A549 (cell line): ENCODE measurements at regions not wholly inside any gene's neighbourhood (a gene's known extent, or its start where the extent isn't known, plus 50 kb on each side); places are given as distances from the start of the nearest gene placed in this dataset.

Experiments
- ATAC-seq, 2 experiments: fragments of 200-7000 bp in 1 of 2; fragments of >200 bp in 1 of 2; cut with Nextera tagmentation in 1 of 2; cut with Tn5 transposase in 1 of 2; 3 replicates each; pipeline versions ENCODE4 v1.8.0 to v1.9.1; 2018 to 2020; ENCODE audit warnings: mild to moderate bottlenecking in 1 of 2, moderate library complexity in 1 of 2
- CTCF ChIA-PET: fragments of 300-600 bp; sonication (Branson Sonifier 250); formaldehyde crosslinking; extraction: SDS; loops from one replicate; lab custom pipeline; 2021; ENCODE audit warnings: antibody characterized with exemption, inconsistent platforms; lab: Yijun Ruan, JAX
- POLR2A ChIA-PET: fragments of 350-600 bp; formaldehyde crosslinking; extraction: SDS; loops from one replicate; lab custom pipeline; 2021; ENCODE audit warnings: antibody characterized with exemption, inconsistent platforms; lab: Yijun Ruan, JAX
- DNase-seq, 2 experiments: peaks; one replicate each; pipeline versions ENCODE4 v3.0.0 to v3.0.0-alpha.2; 2011 to 2016; ENCODE audit warnings: low read depth in 1 of 2, low spot score in 1 of 2
- FAIRE-seq: peaks from 2 replicates; lab custom pipeline; 2011; peaks lifted over from hg19 to GRCh38; lab: Jason Lieb, UNC
- H3K27ac ChIP-seq, 2 experiments: fragments of >200 bp; sonication (Bioruptor Twin); formaldehyde crosslinking; 3 replicates each; pipeline ENCODE4 v1.5.1; 2016 to 2017
- H3K4me1 ChIP-seq: fragments of >200 bp; sonication (Bioruptor Twin); formaldehyde crosslinking; 3 replicates; pipeline ENCODE4 v1.6.1; 2016
- H3K4me2 ChIP-seq: fragments of >200 bp; sonication (Bioruptor Twin); formaldehyde crosslinking; 3 replicates; pipeline ENCODE4 v1.6.1; 2016
- H3K4me3 ChIP-seq: fragments of >200 bp; sonication (Bioruptor Twin); formaldehyde crosslinking; 3 replicates; pipeline ENCODE4 v1.5.1; 2016
- H3K9me3 ChIP-seq: fragments of >200 bp; sonication (Bioruptor Twin); formaldehyde crosslinking; 3 replicates; pipeline ENCODE4 v1.6.1; 2016
- BHLHE40 ChIP-seq: IDR thresholded peaks from 2 replicates; pipeline ENCODE4 v1.6.1; 2012; ENCODE audit warnings: low read depth, low read length, inconsistent platforms
- CBX2 ChIP-seq: fragments of 200-600 bp; sonication (generic); IDR thresholded peaks from 2 replicates; pipeline ENCODE4 v1.6.1; 2016; ENCODE audit warnings: low read depth, mild to moderate bottlenecking, borderline replicate concordance
- CEBPB ChIP-seq, 2 experiments: fragments of >200 bp in 1 of 2; sonication (Bioruptor Twin) in 1 of 2; formaldehyde crosslinking in 1 of 2; IDR thresholded peaks; 2 replicates each; pipeline ENCODE4 v1.6.1; 2012 to 2016
- CHD2 ChIP-seq: fragments of 150-350 bp; IDR thresholded peaks from 2 replicates; pipeline ENCODE4 v1.6.1; 2014; ENCODE audit warnings: low read length; ENCODE audit not compliant: partially characterized antibody
- FOSB ChIP-seq: fragments of 250-450 bp; sonication (Bioruptor Pico); IDR thresholded peaks from 2 replicates; pipeline ENCODE4 v1.5.0; 2020; ENCODE audit warnings: mild to moderate bottlenecking, moderate library complexity
- GATA3 ChIP-seq: IDR thresholded peaks from 2 replicates; pipeline ENCODE4 v1.6.1; 2012; ENCODE audit warnings: borderline replicate concordance
- HDAC2 ChIP-seq: fragments of 200-600 bp; sonication (generic); IDR thresholded peaks from 2 replicates; pipeline ENCODE4 v1.6.1; 2016
- HOXB5 ChIP-seq: fragments of 250-450 bp; sonication (Bioruptor Pico); IDR thresholded peaks from 2 replicates; pipeline ENCODE4 v1.5.0; 2020; ENCODE audit warnings: mild to moderate bottlenecking, moderate library complexity
- MAFK ChIP-seq: fragments of 450-650 bp; IDR thresholded peaks from 2 replicates; pipeline ENCODE4 v1.6.1; 2014; ENCODE audit not compliant: partially characterized antibody
- MAZ ChIP-seq: fragments of 150-350 bp; IDR thresholded peaks from 2 replicates; pipeline ENCODE4 v1.6.1; 2014; ENCODE audit warnings: antibody characterized with exemption, low read depth, low read length, borderline replicate concordance
- MYC ChIP-seq: IDR thresholded peaks from 2 replicates; pipeline ENCODE4 v1.6.1; 2012; ENCODE audit warnings: mild to moderate bottlenecking, inconsistent platforms, low read length, improper control_type of control experiment, borderline replicate concordance
- NFE2L2 ChIP-seq: fragments of 150-350 bp; conservative IDR thresholded peaks from 2 replicates; pipeline ENCODE4 v1.6.1; 2014; ENCODE audit warnings: low read length
- NPAS2 ChIP-seq: fragments of 250-450 bp; sonication (Bioruptor Pico); IDR thresholded peaks from 2 replicates; pipeline ENCODE4 v1.8.0; 2022; ENCODE audit warnings: mild to moderate bottlenecking, moderate library complexity, borderline replicate concordance
- NR3C1 ChIP-seq: fragments of >200 bp; sonication (Bioruptor Twin); formaldehyde crosslinking; IDR thresholded peaks from 3 replicates; pipeline ENCODE4 v1.6.1; 2017
- POLR2A ChIP-seq: IDR thresholded peaks from 2 replicates; pipeline ENCODE4 v1.6.1; 2012; ENCODE audit warnings: mild to moderate bottlenecking, low read length
- POLR2AphosphoS2 ChIP-seq: conservative IDR thresholded peaks from 2 replicates; pipeline ENCODE4 v1.6.1; 2012; ENCODE audit warnings: low read length, improper control_type of control experiment, inconsistent platforms
- RCOR1 ChIP-seq: fragments of 150-350 bp; IDR thresholded peaks from 2 replicates; pipeline ENCODE4 v1.6.1; 2014; ENCODE audit warnings: antibody characterized with exemption, low read length, low read depth
- RNF2 ChIP-seq: fragments of 200-600 bp; sonication (generic); IDR thresholded peaks from 2 replicates; pipeline ENCODE4 v1.6.1; 2016; ENCODE audit warnings: low read depth, mild to moderate bottlenecking, antibody characterized with exemption, moderate library complexity, borderline replicate concordance
- SMC3 ChIP-seq: fragments of >200 bp; sonication (Bioruptor Twin); formaldehyde crosslinking; IDR thresholded peaks from 3 replicates; pipeline ENCODE4 v1.6.1; 2018; ENCODE audit warnings: inconsistent platforms
- TP53 ChIP-seq: fragments of 250-450 bp; sonication (Bioruptor Pico); IDR thresholded peaks from 2 replicates; pipeline ENCODE4 v1.5.0; 2021; ENCODE audit warnings: mild to moderate bottlenecking, moderate library complexity
- ZC3H11A ChIP-seq: fragments of 450-650 bp; IDR thresholded peaks from 2 replicates; pipeline ENCODE4 v1.6.1; 2014; ENCODE audit warnings: antibody characterized with exemption, mild to moderate bottlenecking
- ZNF302 ChIP-seq: fragments of 250-450 bp; sonication (Bioruptor Pico); IDR thresholded peaks from 2 replicates; pipeline ENCODE4 v1.9.0; 2021; ENCODE audit warnings: inconsistent platforms, mild to moderate bottlenecking, moderate library complexity
- ZSCAN20 ChIP-seq: fragments of 250-450 bp; sonication (Bioruptor Pico); IDR thresholded peaks from 2 replicates; pipeline ENCODE4 v1.8.0; 2022; ENCODE audit warnings: mild to moderate bottlenecking, moderate library complexity
- WGBS: methylation state at CpG from one replicate; pipeline ENCODE4 v1.1.6; 2017; ENCODE audit errors: missing lambda C conversion rate; 5-methylcytosine and 5-hydroxymethylcytosine counted together
- TF ChIP-seq, protein P1 (sequence below): fragments of >200 bp; sonication (Bioruptor Twin); formaldehyde crosslinking; IDR thresholded peaks from 3 replicates; pipeline ENCODE4 v1.5.1; 2016
- TF ChIP-seq, protein P2 (sequence below): fragments of 450-650 bp; IDR thresholded peaks from 2 replicates; pipeline ENCODE4 v1.6.1; 2014; ENCODE audit warnings: antibody characterized with exemption
- TF ChIP-seq, protein P3 (sequence below): fragments of 150-350 bp; IDR thresholded peaks from 2 replicates; pipeline ENCODE4 v1.6.1; 2014; ENCODE audit warnings: low read depth, mild to moderate bottlenecking, low read length
- TF ChIP-seq, protein P4 (sequence below): fragments of >200 bp; sonication (Bioruptor Twin); formaldehyde crosslinking; IDR thresholded peaks from 3 replicates; pipeline ENCODE4 v1.6.1; 2016

DNA sequence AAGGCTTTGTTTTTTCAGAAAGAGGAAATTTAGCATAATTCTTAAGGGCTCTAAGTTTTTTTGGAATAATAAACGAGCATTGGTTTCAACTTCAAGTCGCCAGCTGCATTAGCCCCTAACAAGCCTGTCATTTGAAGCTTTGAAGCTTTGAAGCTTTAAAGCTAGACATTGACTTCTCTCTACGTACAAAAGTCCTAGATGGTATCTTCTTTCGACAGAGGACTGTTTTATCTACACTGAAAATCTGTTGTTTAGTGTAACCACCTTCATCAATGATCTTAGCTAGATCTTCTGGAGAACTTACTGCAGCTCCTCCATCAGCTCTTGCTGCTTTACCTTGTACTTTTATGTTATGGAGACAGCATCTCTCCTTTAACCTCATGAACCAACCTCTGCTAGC lies 79.6 kb upstream of the TMEM72 start:
- TF ChIP-seq, protein P1, sequence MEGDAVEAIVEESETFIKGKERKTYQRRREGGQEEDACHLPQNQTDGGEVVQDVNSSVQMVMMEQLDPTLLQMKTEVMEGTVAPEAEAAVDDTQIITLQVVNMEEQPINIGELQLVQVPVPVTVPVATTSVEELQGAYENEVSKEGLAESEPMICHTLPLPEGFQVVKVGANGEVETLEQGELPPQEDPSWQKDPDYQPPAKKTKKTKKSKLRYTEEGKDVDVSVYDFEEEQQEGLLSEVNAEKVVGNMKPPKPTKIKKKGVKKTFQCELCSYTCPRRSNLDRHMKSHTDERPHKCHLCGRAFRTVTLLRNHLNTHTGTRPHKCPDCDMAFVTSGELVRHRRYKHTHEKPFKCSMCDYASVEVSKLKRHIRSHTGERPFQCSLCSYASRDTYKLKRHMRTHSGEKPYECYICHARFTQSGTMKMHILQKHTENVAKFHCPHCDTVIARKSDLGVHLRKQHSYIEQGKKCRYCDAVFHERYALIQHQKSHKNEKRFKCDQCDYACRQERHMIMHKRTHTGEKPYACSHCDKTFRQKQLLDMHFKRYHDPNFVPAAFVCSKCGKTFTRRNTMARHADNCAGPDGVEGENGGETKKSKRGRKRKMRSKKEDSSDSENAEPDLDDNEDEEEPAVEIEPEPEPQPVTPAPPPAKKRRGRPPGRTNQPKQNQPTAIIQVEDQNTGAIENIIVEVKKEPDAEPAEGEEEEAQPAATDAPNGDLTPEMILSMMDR, result no peak
- TF ChIP-seq, protein P2, sequence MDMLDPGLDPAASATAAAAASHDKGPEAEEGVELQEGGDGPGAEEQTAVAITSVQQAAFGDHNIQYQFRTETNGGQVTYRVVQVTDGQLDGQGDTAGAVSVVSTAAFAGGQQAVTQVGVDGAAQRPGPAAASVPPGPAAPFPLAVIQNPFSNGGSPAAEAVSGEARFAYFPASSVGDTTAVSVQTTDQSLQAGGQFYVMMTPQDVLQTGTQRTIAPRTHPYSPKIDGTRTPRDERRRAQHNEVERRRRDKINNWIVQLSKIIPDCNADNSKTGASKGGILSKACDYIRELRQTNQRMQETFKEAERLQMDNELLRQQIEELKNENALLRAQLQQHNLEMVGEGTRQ, result no peak
- TF ChIP-seq NR3C1 (no peak), CBX2 (no peak), BHLHE40 (no peak), MAFK (no peak), HDAC2 (no peak), POLR2A (no peak), MYC (no peak), NFE2L2 (no peak), RNF2 (no peak), MAZ (no peak), RCOR1 (no peak), ZC3H11A (no peak), ZSCAN20 (CRISPR knock-in tag) (no peak)
- TF ChIP-seq, protein P3, sequence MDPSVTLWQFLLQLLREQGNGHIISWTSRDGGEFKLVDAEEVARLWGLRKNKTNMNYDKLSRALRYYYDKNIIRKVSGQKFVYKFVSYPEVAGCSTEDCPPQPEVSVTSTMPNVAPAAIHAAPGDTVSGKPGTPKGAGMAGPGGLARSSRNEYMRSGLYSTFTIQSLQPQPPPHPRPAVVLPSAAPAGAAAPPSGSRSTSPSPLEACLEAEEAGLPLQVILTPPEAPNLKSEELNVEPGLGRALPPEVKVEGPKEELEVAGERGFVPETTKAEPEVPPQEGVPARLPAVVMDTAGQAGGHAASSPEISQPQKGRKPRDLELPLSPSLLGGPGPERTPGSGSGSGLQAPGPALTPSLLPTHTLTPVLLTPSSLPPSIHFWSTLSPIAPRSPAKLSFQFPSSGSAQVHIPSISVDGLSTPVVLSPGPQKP, result no peak
- ATAC-seq (no peak), FAIRE-seq (no peak), DNase-seq (no peak)
- Histone ChIP-seq H3K4me3 (no peak overlapping the region), H3K4me2 (no peak overlapping the region), H3K27ac (no peak overlapping the region), H3K4me1 (no peaks in the 10 kb centered on the region), H3K9me3 (no peaks in the 10 kb centered on the region)
- WGBS, result 5% methylated on average over 4 of the region's 4 CpGs
- POLR2A ChIA-PET, result no interaction called here
- CTCF ChIA-PET, result interaction anchor here (1.2 kb wide), 1 partner anchor 8 kb away, joined by 4 read pairs; no protein-coding TSS in a partner anchor

DNA sequence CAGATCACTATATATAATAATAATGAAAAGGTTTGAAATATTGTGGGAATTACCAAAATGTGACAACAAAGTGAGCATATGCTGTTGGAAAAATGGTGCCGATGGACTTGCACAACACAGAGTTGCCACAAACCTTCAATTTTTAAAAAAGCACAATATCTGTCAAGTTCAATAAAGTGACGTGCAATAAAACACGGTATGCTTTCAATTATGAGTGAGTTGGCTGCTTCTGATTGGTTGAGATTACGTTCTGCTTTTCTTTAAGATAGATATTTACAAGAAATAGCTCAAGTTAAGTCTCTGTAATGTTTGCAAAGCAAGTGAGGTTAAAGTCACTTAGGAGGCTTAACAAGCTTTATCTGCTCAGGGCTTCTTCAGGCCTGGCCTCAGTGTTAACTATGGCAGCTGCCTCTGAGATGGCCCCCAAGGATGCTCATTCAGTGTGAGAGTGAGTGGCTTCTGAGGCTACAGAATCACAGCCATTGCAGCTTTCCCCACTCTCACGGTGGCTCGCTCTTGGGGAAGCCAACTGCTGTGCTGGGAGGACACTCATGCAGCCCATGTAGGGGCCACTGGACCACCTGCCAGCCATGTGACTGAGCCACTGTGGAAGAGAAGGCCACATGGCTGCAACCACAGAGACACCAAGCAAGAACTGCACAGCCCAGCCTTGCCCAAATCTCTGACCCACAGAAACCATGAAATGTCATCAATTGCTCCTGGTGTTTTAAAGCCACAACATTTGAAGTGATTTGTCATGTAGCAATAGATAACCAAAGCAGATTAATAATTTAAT lies 78.3 kb upstream of the TMEM72 start:
- POLR2A ChIA-PET, result no interaction called here
- H3K4me3 ChIP-seq, result no peak overlapping the region
- FAIRE-seq, result no peak
- no peak for DNase-seq
- no peaks in the 10 kb centered on the region for H3K9me3 ChIP-seq
- no peak overlapping the region for H3K4me2 ChIP-seq
- 21% methylated on average over 6 of the region's 6 CpGs for WGBS
- TF ChIP-seq, protein P4, sequence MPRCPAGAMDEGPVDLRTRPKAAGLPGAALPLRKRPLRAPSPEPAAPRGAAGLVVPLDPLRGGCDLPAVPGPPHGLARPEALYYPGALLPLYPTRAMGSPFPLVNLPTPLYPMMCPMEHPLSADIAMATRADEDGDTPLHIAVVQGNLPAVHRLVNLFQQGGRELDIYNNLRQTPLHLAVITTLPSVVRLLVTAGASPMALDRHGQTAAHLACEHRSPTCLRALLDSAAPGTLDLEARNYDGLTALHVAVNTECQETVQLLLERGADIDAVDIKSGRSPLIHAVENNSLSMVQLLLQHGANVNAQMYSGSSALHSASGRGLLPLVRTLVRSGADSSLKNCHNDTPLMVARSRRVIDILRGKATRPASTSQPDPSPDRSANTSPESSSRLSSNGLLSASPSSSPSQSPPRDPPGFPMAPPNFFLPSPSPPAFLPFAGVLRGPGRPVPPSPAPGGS, result no peak
- no peak for TF ChIP-seq GATA3
- no peaks in the 10 kb centered on the region for H3K4me1 ChIP-seq
- ATAC-seq, result no peak
- CTCF ChIA-PET, result interaction anchor here (1.1 kb wide), 1 partner anchor 18 kb away, joined by 3 read pairs; no protein-coding TSS in a partner anchor
- no peak overlapping the region for H3K27ac ChIP-seq

DNA sequence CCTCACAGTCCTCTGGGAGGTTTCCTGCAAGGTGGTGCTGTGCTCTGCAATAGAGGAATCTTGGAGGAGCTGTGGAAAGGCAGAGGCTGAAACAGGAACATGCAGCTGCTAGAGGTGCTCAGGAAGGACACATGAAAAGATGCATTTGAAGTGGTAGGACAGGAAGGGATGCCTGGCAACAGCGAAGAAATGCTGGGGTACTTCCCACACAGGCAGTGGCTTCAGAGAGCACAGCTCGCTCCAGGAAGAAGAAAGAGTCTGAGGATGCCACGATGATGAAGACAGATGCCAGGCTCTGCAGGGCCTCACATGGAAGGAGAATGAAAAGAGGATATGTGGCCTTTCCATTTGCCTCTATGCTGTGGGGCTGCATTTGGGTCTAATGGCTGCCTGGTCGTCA lies 77.0 kb upstream of the TMEM72 start:
- no peak overlapping the region for H3K4me3 ChIP-seq
- no peak for ATAC-seq
- CTCF ChIA-PET, result no interaction called here
- no peak for DNase-seq
- H3K9me3 ChIP-seq, result no peaks in the 10 kb centered on the region
- H3K4me1 ChIP-seq, result no peaks in the 10 kb centered on the region
- POLR2A ChIA-PET, result no interaction called here
- TF ChIP-seq NPAS2 (CRISPR knock-in tag), result no peak
- no peak for TF ChIP-seq SMC3
- TF ChIP-seq CEBPB (IDR thresholded peaks at IDR 0.05), result no peak
- TF ChIP-seq ZNF302 (CRISPR knock-in tag), result no peak
- TF ChIP-seq FOSB (CRISPR knock-in tag), result no peak
- TF ChIP-seq POLR2AphosphoS2, result no peak
- no peak for TF ChIP-seq HOXB5
- TF ChIP-seq CBX2, result no peak
- TF ChIP-seq TP53, result no peak
- no peak for TF ChIP-seq CHD2
- no peak for FAIRE-seq
- WGBS, result 3% methylated on average over 4 of the region's 4 CpGs
- H3K4me2 ChIP-seq, result no peak overlapping the region
- H3K27ac ChIP-seq, result no peak overlapping the region
